ENCODE measurements at regions not wholly inside any gene's neighbourhood (a gene's known extent, or its start where the extent isn't known, plus 50 kb on each side); places are given as distances from the start of the nearest gene placed in this dataset.
"Not testable (repeated sequence)": the region's sequence is repeated elsewhere in the genome, so short reads cannot be mapped to it uniquely, and the experiment has no call there.

DNA sequence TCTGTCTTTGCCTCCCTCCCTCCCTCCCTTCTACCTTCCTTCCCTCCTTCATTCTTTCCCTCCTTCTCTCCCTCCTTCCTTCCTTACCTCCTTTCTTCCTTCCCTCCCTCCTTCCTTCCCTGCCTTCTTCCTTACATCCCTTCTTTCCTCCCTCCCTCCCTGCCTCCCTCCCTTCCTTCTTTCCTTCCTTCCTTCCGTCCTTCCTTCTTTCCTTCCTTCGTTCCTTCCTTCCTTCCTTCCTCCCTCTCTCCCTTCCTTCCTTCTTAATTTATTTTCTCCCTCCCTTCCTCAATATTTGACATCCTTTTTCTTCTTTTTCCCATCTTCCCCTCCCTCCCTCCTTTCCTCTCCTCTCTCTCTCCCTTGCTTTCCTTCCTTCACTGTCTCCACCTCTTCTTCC, 301.8 kb downstream of the GATA3 start:
- in situ Hi-C loops (cut with MboI; ENCODE audit: low pct_unique_long_range_greater_than_20kb, low sequenced_read_pairs, unreplicated experiment) = no loop called here
- DNase-seq (ENCODE audit: low spot score) = no peak
- TF ChIP-seq, protein P1, sequence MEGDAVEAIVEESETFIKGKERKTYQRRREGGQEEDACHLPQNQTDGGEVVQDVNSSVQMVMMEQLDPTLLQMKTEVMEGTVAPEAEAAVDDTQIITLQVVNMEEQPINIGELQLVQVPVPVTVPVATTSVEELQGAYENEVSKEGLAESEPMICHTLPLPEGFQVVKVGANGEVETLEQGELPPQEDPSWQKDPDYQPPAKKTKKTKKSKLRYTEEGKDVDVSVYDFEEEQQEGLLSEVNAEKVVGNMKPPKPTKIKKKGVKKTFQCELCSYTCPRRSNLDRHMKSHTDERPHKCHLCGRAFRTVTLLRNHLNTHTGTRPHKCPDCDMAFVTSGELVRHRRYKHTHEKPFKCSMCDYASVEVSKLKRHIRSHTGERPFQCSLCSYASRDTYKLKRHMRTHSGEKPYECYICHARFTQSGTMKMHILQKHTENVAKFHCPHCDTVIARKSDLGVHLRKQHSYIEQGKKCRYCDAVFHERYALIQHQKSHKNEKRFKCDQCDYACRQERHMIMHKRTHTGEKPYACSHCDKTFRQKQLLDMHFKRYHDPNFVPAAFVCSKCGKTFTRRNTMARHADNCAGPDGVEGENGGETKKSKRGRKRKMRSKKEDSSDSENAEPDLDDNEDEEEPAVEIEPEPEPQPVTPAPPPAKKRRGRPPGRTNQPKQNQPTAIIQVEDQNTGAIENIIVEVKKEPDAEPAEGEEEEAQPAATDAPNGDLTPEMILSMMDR (IDR thresholded peaks at IDR 0.05; ENCODE audit: extremely low read depth, insufficient read depth, missing control alignments) = no peak

DNA sequence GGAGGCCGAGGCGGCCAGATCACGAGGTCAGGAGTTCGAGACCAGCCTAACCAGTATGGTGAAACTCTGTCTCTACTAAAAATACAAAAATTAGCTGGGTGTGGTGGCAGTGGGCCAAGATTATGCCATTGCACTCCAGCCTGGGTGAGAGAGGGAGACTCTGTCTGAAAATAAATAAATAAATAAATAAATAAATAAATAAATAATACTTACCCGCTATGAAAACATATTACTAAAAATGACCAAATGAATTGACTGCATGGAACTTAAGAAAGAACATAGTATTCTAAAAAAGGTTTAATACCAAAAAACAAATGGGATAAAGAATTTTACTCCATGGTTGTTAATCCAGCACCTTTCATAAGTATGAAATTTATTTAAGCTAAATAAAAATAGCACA, 305.0 kb downstream of the GATA3 start:
- DNase-seq (ENCODE audit: low spot score) = no peak
- in situ Hi-C loops (cut with MboI; ENCODE audit: low pct_unique_long_range_greater_than_20kb, low sequenced_read_pairs, unreplicated experiment) = no loop called here
- TF ChIP-seq, protein P1 (IDR thresholded peaks at IDR 0.05; ENCODE audit: extremely low read depth, insufficient read depth, missing control alignments) = no peak

DNA sequence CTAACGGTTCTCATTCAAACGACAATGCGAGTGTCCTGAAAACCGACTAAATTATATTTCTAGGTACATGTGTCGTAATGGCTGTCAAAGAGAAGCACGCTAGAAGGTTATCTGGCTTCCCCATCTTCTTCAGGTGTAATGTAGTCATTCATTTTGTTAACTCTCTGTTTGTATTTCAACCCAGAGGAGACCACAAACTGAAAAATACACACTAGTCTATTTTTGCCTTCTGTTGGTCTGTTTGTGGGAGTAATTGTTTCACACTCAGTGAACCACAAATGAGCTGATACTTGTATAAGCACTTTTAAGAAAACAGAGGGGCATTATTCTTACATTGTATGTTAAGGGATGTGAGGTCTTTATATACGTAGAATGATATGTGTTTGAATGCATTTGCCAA, 305.9 kb downstream of the GATA3 start:
- TF ChIP-seq, protein P1 (IDR thresholded peaks at IDR 0.05; ENCODE audit: extremely low read depth, insufficient read depth, missing control alignments) = no peak
- in situ Hi-C loops (cut with MboI; ENCODE audit: low pct_unique_long_range_greater_than_20kb, low sequenced_read_pairs, unreplicated experiment) = no loop called here
- no peak for DNase-seq (ENCODE audit: low spot score)

DNA sequence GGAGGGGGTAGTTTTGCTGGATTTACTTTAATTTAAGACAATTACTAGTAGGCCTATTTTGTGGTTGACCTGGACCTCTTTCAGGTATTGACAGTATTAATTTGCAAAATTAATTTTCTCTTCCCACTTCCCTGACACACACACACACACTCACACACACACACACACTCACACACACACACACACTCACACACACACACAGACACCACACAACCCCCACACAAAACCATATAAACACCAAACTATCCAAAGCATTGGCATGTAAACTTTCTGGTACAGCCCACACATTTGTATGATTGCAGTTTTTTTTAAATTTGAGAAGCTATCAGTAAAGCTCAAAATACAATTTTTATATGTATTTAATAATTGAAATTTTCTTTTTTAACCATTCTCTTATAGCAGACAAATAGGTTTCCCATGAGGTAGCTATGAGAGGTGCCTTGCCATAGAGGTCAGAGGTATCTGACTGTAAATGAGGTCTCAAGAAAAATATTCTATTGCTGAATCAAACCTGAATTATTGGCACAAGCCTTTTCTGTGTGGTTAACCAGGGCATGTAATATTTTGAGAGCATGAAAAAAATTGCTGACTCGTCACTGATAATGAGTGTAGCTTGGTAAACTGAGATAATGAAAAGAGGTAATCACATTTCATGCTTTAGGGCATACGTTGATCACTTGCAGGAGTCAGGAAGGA, 306.5 kb downstream of the GATA3 start:
- in situ Hi-C loops (cut with MboI; ENCODE audit: low pct_unique_long_range_greater_than_20kb, low sequenced_read_pairs, unreplicated experiment) = no loop called here
- TF ChIP-seq, protein P1 (IDR thresholded peaks at IDR 0.05; ENCODE audit: extremely low read depth, insufficient read depth, missing control alignments) = no peak
- DNase-seq (ENCODE audit: low spot score) = no peak

DNA sequence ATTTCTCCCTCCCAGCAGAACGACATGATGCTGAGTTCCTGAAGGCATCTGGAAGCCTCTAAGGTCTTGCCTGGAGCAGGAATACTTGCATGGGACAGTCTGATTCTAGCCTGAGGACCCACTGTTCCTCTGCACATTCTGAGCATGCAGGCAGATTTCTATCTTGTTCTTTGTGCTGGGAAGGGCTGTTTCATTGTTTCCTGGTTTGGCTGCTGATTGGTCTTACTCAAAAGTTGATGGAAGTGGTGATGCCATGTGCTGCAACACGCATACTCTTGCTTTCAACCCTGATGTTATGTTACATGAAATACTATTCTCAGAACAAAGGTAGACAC, 307.0 kb downstream of the GATA3 start:
- in situ Hi-C loops (cut with MboI; ENCODE audit: low pct_unique_long_range_greater_than_20kb, low sequenced_read_pairs, unreplicated experiment) = no loop called here
- no peak for DNase-seq (ENCODE audit: low spot score)
- TF ChIP-seq, protein P1 (IDR thresholded peaks at IDR 0.05; ENCODE audit: extremely low read depth, insufficient read depth, missing control alignments) = no peak

DNA sequence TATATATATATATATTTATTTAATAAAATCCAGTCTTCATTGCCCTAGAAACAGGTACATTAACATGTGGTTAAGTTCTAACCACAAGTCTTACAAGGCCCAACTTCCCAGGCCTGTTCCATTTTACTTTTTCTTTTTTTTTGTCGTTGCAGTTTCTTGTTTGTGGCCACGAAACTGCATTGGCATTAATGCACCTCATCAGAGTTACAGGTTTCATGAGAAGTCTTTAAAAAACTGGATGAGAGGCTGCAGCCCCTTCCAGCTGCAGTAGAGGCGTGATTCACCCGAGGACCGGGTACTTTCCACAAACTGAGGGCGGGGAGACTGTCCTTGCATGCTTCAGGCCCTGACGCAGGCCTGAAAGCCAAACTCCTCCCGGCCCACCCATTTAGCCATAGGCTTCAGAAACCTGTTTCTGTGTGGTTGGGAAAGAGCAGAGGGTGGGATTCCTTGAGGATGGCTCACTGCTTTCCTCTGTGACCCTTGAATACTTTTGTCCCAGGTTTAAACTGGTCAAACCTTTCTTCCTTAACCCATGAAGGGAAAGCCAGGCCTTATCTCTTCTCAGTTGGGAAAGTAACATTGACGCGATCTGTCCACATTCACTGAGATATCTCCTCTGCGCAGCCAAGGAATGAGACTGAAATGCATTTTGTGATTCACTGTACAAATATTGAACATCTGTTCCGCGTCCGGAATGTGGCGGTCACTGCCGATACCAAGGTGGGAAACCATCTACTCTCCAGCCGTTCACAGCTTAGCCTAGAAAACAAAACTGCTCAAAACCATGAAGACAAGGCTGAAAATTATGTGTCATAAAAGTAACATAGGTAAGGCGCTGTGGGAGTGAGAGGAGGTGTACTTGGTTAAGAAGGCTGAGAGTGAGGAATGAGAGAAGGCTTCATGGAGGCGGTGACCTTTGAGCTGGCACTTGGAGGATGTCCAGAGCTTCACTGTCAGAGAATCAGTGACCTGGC, 311.7 kb downstream of the GATA3 start:
- DNase-seq (ENCODE audit: low spot score) = peak; percentile 32
- TF ChIP-seq, protein P1 (IDR thresholded peaks at IDR 0.05; ENCODE audit: extremely low read depth, insufficient read depth, missing control alignments) = no peak
- in situ Hi-C loops (cut with MboI; ENCODE audit: low pct_unique_long_range_greater_than_20kb, low sequenced_read_pairs, unreplicated experiment) = no loop called here

DNA sequence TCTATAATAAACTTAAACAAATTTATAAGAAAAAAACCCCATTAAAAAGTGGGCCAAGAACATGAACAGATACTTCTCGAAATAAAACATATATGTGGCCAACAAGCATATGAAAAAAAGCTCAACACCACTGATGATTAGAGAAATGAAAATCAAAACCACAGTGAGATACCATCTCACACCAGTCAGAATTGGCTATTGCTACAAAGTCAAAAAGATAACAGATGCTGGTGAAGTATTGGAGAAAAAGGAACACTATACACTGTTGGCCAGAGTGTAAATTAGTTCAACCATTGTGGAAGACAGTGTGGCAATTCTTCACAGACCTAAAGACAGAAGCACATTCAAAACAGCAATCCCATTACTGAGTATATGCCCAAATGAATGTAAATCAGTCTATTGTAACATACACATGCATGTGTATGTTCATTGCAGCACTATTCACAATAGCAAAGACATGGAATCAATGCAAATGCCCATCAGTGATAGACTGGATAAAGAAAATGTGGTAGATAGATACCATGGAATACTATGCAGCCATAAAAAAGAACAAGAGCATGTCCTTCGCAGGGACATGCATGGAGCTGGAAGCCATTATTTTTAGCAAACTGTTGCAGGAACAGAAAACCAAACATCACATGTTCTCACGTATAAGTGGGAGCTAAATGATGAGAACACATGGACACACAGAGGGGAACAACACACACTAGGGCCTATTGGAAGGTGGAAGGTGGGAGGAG, 313.4 kb downstream of the GATA3 start:
- DNase-seq (ENCODE audit: low spot score); in situ Hi-C loops (cut with MboI; ENCODE audit: low pct_unique_long_range_greater_than_20kb, low sequenced_read_pairs, unreplicated experiment): not testable (repeated sequence)

Measured in GM13977 (cell line).